Mesendoderm (in vitro differentiated cells): ENCODE measurements at regions not wholly inside any gene's neighbourhood (a gene's known extent, or its start where the extent isn't known, plus 50 kb on each side); places are given as distances from the start of the nearest gene placed in this dataset.
A peak's percentile ranks its signal among the peaks of the same experiment; 100 is the strongest.
"Not testable (repeated sequence)": the region's sequence is repeated elsewhere in the genome, so short reads cannot be mapped to it uniquely, and the experiment has no call there.

Source experiments
- DNase-seq: peaks from one replicate; pipeline ENCODE4 v3.0.0; 2013
- H2AK5ac ChIP-seq: 2 replicates; pipeline ENCODE4 v1.6.1; 2013; ENCODE audit warnings: low read length, inconsistent platforms
- H2BK120ac ChIP-seq: 2 replicates; pipeline ENCODE4 v1.6.1; 2013; ENCODE audit warnings: low read depth, mild to moderate bottlenecking, low read length, moderate library complexity, mixed read lengths
- H2BK15ac ChIP-seq: replicated peaks from 2 replicates; pipeline ENCODE4 v1.6.1; 2013; ENCODE audit warnings: low read depth, mild to moderate bottlenecking, moderate library complexity
- H2BK5ac ChIP-seq: 2 replicates; pipeline ENCODE4 v1.6.1; 2013; ENCODE audit warnings: low read length, inconsistent platforms
- H3K18ac ChIP-seq: 2 replicates; pipeline ENCODE4 v1.6.1; 2013; ENCODE audit warnings: mild to moderate bottlenecking, low read length, mixed read lengths
- H3K23ac ChIP-seq: one replicate; pipeline ENCODE4 v1.6.1; 2013; ENCODE audit warnings: low read length
- H3K27ac ChIP-seq: 2 replicates; pipeline ENCODE4 v1.5.1; 2013; ENCODE audit warnings: low read depth, mild to moderate bottlenecking, inconsistent platforms, low read length, moderate library complexity
- H3K27me3 ChIP-seq: 2 replicates; pipeline ENCODE4 v1.6.1; 2013; ENCODE audit warnings: low read length, control low read depth, mild to moderate bottlenecking, inconsistent platforms; ENCODE audit not compliant: insufficient read depth, poor library complexity
- H3K36me3 ChIP-seq: 2 replicates; pipeline ENCODE4 v1.6.1; 2013; ENCODE audit warnings: low read length, inconsistent platforms; ENCODE audit not compliant: control insufficient read depth, insufficient read depth
- H3K4ac ChIP-seq: one replicate; pipeline ENCODE4 v1.6.1; 2013; ENCODE audit warnings: low read depth, mild to moderate bottlenecking, low read length, moderate library complexity
- H3K4me1 ChIP-seq: 2 replicates; pipeline ENCODE4 v1.6.1; 2013; ENCODE audit warnings: low read depth, low read length, inconsistent platforms; ENCODE audit not compliant: control insufficient read depth
- H3K4me2 ChIP-seq: 2 replicates; pipeline ENCODE4 v1.6.1; 2013; ENCODE audit warnings: low read length
- H3K4me3 ChIP-seq: 2 replicates; pipeline ENCODE4 v1.5.1; 2013; ENCODE audit warnings: mild to moderate bottlenecking, low read length
- H3K56ac ChIP-seq: one replicate; pipeline ENCODE4 v1.6.1; 2013; ENCODE audit warnings: low read length
- H3K79me1 ChIP-seq: 2 replicates; pipeline ENCODE4 v1.6.1; 2013; ENCODE audit warnings: low read length, inconsistent platforms
- H3K79me2 ChIP-seq: 2 replicates; pipeline ENCODE4 v1.6.1; 2013; ENCODE audit warnings: mild to moderate bottlenecking, low read length; ENCODE audit not compliant: control insufficient read depth, insufficient read depth
- H3K9ac ChIP-seq: 2 replicates; pipeline ENCODE4 v1.6.1; 2013; ENCODE audit warnings: low read length, inconsistent platforms
- H4K5ac ChIP-seq: one replicate; pipeline ENCODE4 v1.6.1; 2013; ENCODE audit warnings: low read length
- H4K8ac ChIP-seq: one replicate; pipeline ENCODE4 v1.6.1; 2013; ENCODE audit warnings: low read depth, mild to moderate bottlenecking, control low read depth, low read length, moderate library complexity
- WGBS: extraction: QIAGEN DNeasy Blood & Tissue Kit; methylation state at CpG from one replicate; pipeline ENCODE4 v1.1.7; 2013; ENCODE audit warnings: low lambda C conversion rate, missing lambda C conversion rate; ENCODE audit not compliant: insufficient coverage; ENCODE audit errors: extremely low coverage; 5-methylcytosine and 5-hydroxymethylcytosine counted together

- no peak overlapping the region for H4K5ac ChIP-seq
- no peak overlapping the region for H3K9ac ChIP-seq
- no peak overlapping the region for H3K23ac ChIP-seq
- no peak overlapping the region for H2BK5ac ChIP-seq
- no peak overlapping the region for H3K4me3 ChIP-seq
- H3K4me2 ChIP-seq = no peak overlapping the region
- no peak overlapping the region for H3K18ac ChIP-seq
- H3K36me3 ChIP-seq = no peaks in the 10 kb centered on the region
- H2AK5ac ChIP-seq = no peak overlapping the region
- H4K8ac ChIP-seq = no peak overlapping the region
- no peak overlapping the region for H3K56ac ChIP-seq
- no peak overlapping the region for H2BK120ac ChIP-seq
- no peak for DNase-seq
- no peak overlapping the region for H2BK15ac ChIP-seq
- no peak overlapping the region for H3K27ac ChIP-seq
- no peaks in the 10 kb centered on the region for H3K27me3 ChIP-seq
- H3K79me1 ChIP-seq = no peaks in the 10 kb centered on the region
- H3K4me1 ChIP-seq = no peaks in the 10 kb centered on the region
- no peaks in the 10 kb centered on the region for H3K79me2 ChIP-seq
- no peak overlapping the region for H3K4ac ChIP-seq
Observed at GRCh38 chr17:71809537-71809936, 311.3 kb upstream of the SOX9 start.

GRCh38 chr17:71813861-71814260 is 307.0 kb upstream of the SOX9 start:
- not testable (repeated sequence) for H2BK5ac ChIP-seq, H3K79me1 ChIP-seq, H3K56ac ChIP-seq, H3K4ac ChIP-seq, H4K8ac ChIP-seq, H3K9ac ChIP-seq, H3K27me3 ChIP-seq, H3K18ac ChIP-seq, H3K79me2 ChIP-seq, H3K4me3 ChIP-seq, DNase-seq, H4K5ac ChIP-seq, H2BK15ac ChIP-seq, H3K27ac ChIP-seq, H2AK5ac ChIP-seq, H3K23ac ChIP-seq, H3K4me2 ChIP-seq, H3K4me1 ChIP-seq, H3K36me3 ChIP-seq, H2BK120ac ChIP-seq

DNA sequence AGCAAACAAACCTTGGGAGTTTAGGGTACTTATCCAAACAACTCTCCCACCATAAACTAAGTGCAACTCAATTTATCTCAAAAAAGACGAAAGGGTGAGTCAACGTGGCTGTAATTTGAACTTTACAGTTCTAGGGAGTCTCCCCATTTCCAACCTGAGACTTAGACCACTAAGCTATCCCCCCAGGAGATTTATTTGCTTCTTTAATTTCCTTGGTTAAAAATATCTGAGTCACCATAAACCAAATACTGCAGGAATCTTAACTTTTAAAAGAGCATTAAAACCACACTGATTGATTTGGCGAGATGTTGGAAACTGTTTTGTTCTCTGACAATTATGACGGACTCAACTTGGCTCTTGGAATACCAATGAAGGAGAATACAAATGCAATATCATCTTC is 299.3 kb upstream of the SOX9 start:
- Histone ChIP-seq H3K9ac (no peak overlapping the region), H3K79me1 (no peaks in the 10 kb centered on the region), H4K8ac (no peak overlapping the region), H3K23ac (no peak overlapping the region), H3K27me3 (no peaks in the 10 kb centered on the region), H3K4me1 (no peaks in the 10 kb centered on the region), H2BK120ac (no peak overlapping the region), H3K4ac (no peak overlapping the region), H3K36me3 (no peaks in the 10 kb centered on the region), H3K79me2 (no peaks in the 10 kb centered on the region), H3K27ac (no peak overlapping the region), H2BK5ac (no peak overlapping the region), H3K4me2 (no peak overlapping the region), H2BK15ac (no peak overlapping the region), H4K5ac (no peak overlapping the region), H3K18ac (no peak overlapping the region), H3K4me3 (no peak overlapping the region), H3K56ac (no peak overlapping the region), H2AK5ac (no peak overlapping the region)
- no peak for DNase-seq
- WGBS = no CpG with 5 or more reads among the region's 4 CpGs

DNA sequence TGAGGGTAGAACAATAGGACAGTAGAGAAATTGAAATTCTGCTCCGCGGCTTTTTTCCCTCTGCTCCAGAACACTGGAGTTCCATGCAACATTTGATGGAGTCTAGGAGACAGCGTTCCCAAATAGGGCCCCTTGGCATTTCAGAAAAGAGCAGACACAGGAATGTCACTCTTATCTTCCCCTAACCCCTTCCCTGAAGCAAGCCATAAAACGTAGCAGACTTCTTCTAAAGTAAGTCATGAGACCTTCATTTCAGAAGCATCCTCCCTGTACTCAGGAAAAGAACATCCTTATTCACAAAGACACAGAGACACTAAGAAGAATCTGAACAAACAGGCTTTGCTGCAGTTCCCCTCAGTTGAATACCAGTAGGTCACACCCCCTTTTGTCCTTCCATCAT is 296.1 kb upstream of the SOX9 start:
- WGBS = no CpG with 5 or more reads among the region's 4 CpGs
- Histone ChIP-seq H3K9ac (no peak overlapping the region), H2BK120ac (no peak overlapping the region), H3K36me3 (no peaks in the 10 kb centered on the region), H3K18ac (no peak overlapping the region), H2BK5ac (no peak overlapping the region), H3K4ac (no peak overlapping the region), H3K4me1 (no peaks in the 10 kb centered on the region), H2BK15ac (no peak overlapping the region), H3K56ac (no peak overlapping the region), H3K27me3 (no peaks in the 10 kb centered on the region), H3K4me2 (no peak overlapping the region), H4K5ac (no peak overlapping the region), H3K27ac (no peak overlapping the region), H3K4me3 (no peak overlapping the region), H3K79me1 (no peaks in the 10 kb centered on the region), H2AK5ac (no peak overlapping the region), H3K79me2 (no peaks in the 10 kb centered on the region), H3K23ac (no peak overlapping the region), H4K8ac (no peak overlapping the region)
- peak; percentile 27 for DNase-seq

GRCh38 chr17:71825687-71826086 is 295.1 kb upstream of the SOX9 start:
- Histone ChIP-seq H3K27ac (no peak overlapping the region), H3K36me3 (no peaks in the 10 kb centered on the region), H3K4me1 (no peaks in the 10 kb centered on the region), H3K9ac (no peak overlapping the region), H3K79me2 (no peaks in the 10 kb centered on the region), H3K4me2 (no peak overlapping the region), H3K4ac (no peak overlapping the region), H3K27me3 (no peaks in the 10 kb centered on the region), H2BK15ac (no peak overlapping the region), H2BK120ac (no peak overlapping the region), H4K8ac (no peak overlapping the region), H4K5ac (no peak overlapping the region), H3K23ac (no peak overlapping the region), H2BK5ac (no peak overlapping the region), H3K4me3 (no peak overlapping the region), H2AK5ac (no peak overlapping the region), H3K79me1 (no peaks in the 10 kb centered on the region), H3K56ac (no peak overlapping the region), H3K18ac (no peak overlapping the region)
- no peak for DNase-seq
- WGBS = no CpG with 5 or more reads among the region's 4 CpGs

GRCh38 chr17:71828182-71828596 is 292.6 kb upstream of the SOX9 start:
- no peaks in the 10 kb centered on the region for H3K4me1 ChIP-seq
- no peak overlapping the region for H3K4me2 ChIP-seq
- H3K4me3 ChIP-seq = no peak overlapping the region
- no peak overlapping the region for H2BK120ac ChIP-seq
- H3K36me3 ChIP-seq = no peaks in the 10 kb centered on the region
- H2BK5ac ChIP-seq = no peak overlapping the region
- H2AK5ac ChIP-seq = no peak overlapping the region
- no peak overlapping the region for H3K4ac ChIP-seq
- H3K79me2 ChIP-seq = no peaks in the 10 kb centered on the region
- no CpG with 5 or more reads among the region's 5 CpGs for WGBS
- H4K5ac ChIP-seq = no peak overlapping the region
- no peak overlapping the region for H3K56ac ChIP-seq
- peak overlapping the region; percentile 36 for H2BK15ac ChIP-seq
- no peaks in the 10 kb centered on the region for H3K27me3 ChIP-seq
- H3K18ac ChIP-seq = no peak overlapping the region
- H3K9ac ChIP-seq = no peak overlapping the region
- no peak overlapping the region for H4K8ac ChIP-seq
- H3K79me1 ChIP-seq = no peaks in the 10 kb centered on the region
- no peak overlapping the region for H3K23ac ChIP-seq
- peak; percentile 98 for DNase-seq
- H3K27ac ChIP-seq = no peak overlapping the region
